H9 (cell line): ENCODE measurements at regions not wholly inside any gene's neighbourhood (a gene's known extent, or its start where the extent isn't known, plus 50 kb on each side); places are given as distances from the start of the nearest gene placed in this dataset.

ENCODE experiments used
- DNase-seq: peaks from one replicate; pipeline ENCODE4 v3.0.0-alpha.2; 2017
- H2AFZ ChIP-seq: one replicate; pipeline ENCODE4 v1.6.1; 2013; ENCODE audit warnings: mild to moderate bottlenecking, low read length, control low read depth, moderate library complexity
- H2AK5ac ChIP-seq: 2 replicates; pipeline ENCODE4 v1.6.1; 2013; ENCODE audit warnings: low read length, control low read depth, mixed read lengths; ENCODE audit not compliant: insufficient read length
- H2BK120ac ChIP-seq: one replicate; pipeline ENCODE4 v1.6.1; 2013; ENCODE audit warnings: low read depth, mild to moderate bottlenecking, low read length, control low read depth, inconsistent platforms; ENCODE audit not compliant: poor library complexity, severe bottlenecking
- H2BK12ac ChIP-seq: 2 replicates; pipeline ENCODE4 v1.6.1; 2013; ENCODE audit warnings: low read length, control low read depth, mixed read lengths, low read depth; ENCODE audit not compliant: insufficient read length
- H2BK15ac ChIP-seq: 2 replicates; pipeline ENCODE4 v1.6.1; 2013; ENCODE audit warnings: low read depth, low read length, control low read depth
- H2BK20ac ChIP-seq: one replicate; pipeline ENCODE4 v1.6.1; 2013; ENCODE audit warnings: low read depth, mild to moderate bottlenecking, low read length, control low read depth, inconsistent platforms; ENCODE audit not compliant: poor library complexity, severe bottlenecking
- H2BK5ac ChIP-seq: 2 replicates; pipeline ENCODE4 v1.6.1; 2013; ENCODE audit warnings: low read length, control low read depth, mixed read lengths; ENCODE audit not compliant: insufficient read length
- H3K14ac ChIP-seq: 2 replicates; pipeline ENCODE4 v1.6.1; 2013; ENCODE audit warnings: low read length, control low read depth; ENCODE audit not compliant: insufficient read depth
- H3K18ac ChIP-seq: 2 replicates; pipeline ENCODE4 v1.6.1; 2013; ENCODE audit warnings: low read depth, mild to moderate bottlenecking, mixed read lengths, low read length, control low read depth; ENCODE audit not compliant: insufficient read length
- H3K23ac ChIP-seq: 2 replicates; pipeline ENCODE4 v1.6.1; 2013; ENCODE audit warnings: low read length, control low read depth, mixed read lengths, low read depth; ENCODE audit not compliant: insufficient read length
- H3K23me2 ChIP-seq: 2 replicates; pipeline ENCODE4 v1.6.1; 2013; ENCODE audit warnings: low read depth, mild to moderate bottlenecking, mixed read lengths, low read length, control low read depth; ENCODE audit not compliant: insufficient read length, poor library complexity, severe bottlenecking
- H3K27ac ChIP-seq: 2 replicates; pipeline ENCODE4 v1.5.1; 2013; ENCODE audit warnings: low read length, control low read depth, mixed read lengths, low read depth; ENCODE audit not compliant: insufficient read length
- H3K27me3 ChIP-seq: 2 replicates; pipeline ENCODE4 v1.6.1; 2013; ENCODE audit warnings: low read length, control low read depth, inconsistent platforms; ENCODE audit not compliant: insufficient read depth
- H3K4ac ChIP-seq: 2 replicates; pipeline ENCODE4 v1.6.1; 2013; ENCODE audit warnings: low read depth, mild to moderate bottlenecking, control low read depth, inconsistent platforms, low read length, moderate library complexity
- H3K4me1 ChIP-seq: 2 replicates; pipeline ENCODE4 v1.6.1; 2013; ENCODE audit warnings: low read length, control low read depth, inconsistent platforms; ENCODE audit not compliant: insufficient read depth
- H3K4me2 ChIP-seq: 2 replicates; pipeline ENCODE4 v1.6.1; 2013; ENCODE audit warnings: low read length, control low read depth, mixed read lengths; ENCODE audit not compliant: insufficient read length, insufficient read depth
- H3K56ac ChIP-seq: 2 replicates; pipeline ENCODE4 v1.6.1; 2013; ENCODE audit warnings: low read depth, mild to moderate bottlenecking, mixed read lengths, low read length, control low read depth; ENCODE audit not compliant: insufficient read length
- H3K79me1 ChIP-seq: 2 replicates; pipeline ENCODE4 v1.6.1; 2013; ENCODE audit warnings: low read depth, mild to moderate bottlenecking, moderate library complexity, low read length, control low read depth, inconsistent platforms; ENCODE audit not compliant: insufficient read depth, poor library complexity, severe bottlenecking
- H3K79me2 ChIP-seq: 2 replicates; pipeline ENCODE4 v1.6.1; 2013; ENCODE audit warnings: low read length, control low read depth, inconsistent platforms; ENCODE audit not compliant: insufficient read depth
- H3K9ac ChIP-seq: 2 replicates; pipeline ENCODE4 v1.6.1; 2013; ENCODE audit warnings: low read length, control low read depth, mixed read lengths; ENCODE audit not compliant: insufficient read length; ENCODE audit errors: extremely low read depth
- H3K9me3 ChIP-seq: one replicate; pipeline ENCODE4 v1.6.1; 2013; ENCODE audit warnings: low read depth, low read length, inconsistent platforms; ENCODE audit not compliant: control insufficient read depth
- H3T11ph ChIP-seq: one replicate; pipeline ENCODE4 v1.6.1; 2013; ENCODE audit warnings: mild to moderate bottlenecking, low read length, control low read depth, inconsistent platforms
- H4K20me1 ChIP-seq: one replicate; pipeline ENCODE4 v1.6.1; 2013; ENCODE audit not compliant: control insufficient read depth, insufficient read length, insufficient read depth
- H4K5ac ChIP-seq: 2 replicates; pipeline ENCODE4 v1.6.1; 2013; ENCODE audit warnings: low read depth, mild to moderate bottlenecking, mixed read lengths, low read length, control low read depth; ENCODE audit not compliant: insufficient read length
- H4K8ac ChIP-seq: replicated peaks from 2 replicates; pipeline ENCODE4 v1.6.1; 2013; ENCODE audit warnings: low read length, control low read depth, mixed read lengths, low read depth; ENCODE audit not compliant: insufficient read length
- H4K91ac ChIP-seq: 2 replicates; pipeline ENCODE4 v1.6.1; 2013; ENCODE audit warnings: low read depth, mild to moderate bottlenecking, moderate library complexity, mixed read lengths, low read length, control low read depth; ENCODE audit not compliant: insufficient read length
- H3K27ac Mint-ChIP-seq, 3 experiments: 2 replicates in 2 of 3; 3 replicates in 1 of 3; pipeline ENCODE4 v1.8.0; 2020 to 2021; ENCODE audit warnings: mixed read lengths in 3 of 3, mild to moderate bottlenecking in 1 of 3, moderate library complexity in 1 of 3
- H3K27me3 Mint-ChIP-seq: 2 replicates; pipeline ENCODE4 v1.8.0; 2021; ENCODE audit warnings: low read depth, mild to moderate bottlenecking, moderate library complexity, mixed read lengths
- H3K36me3 Mint-ChIP-seq, 3 experiments: 2 replicates in 2 of 3; 3 replicates in 1 of 3; pipeline ENCODE4 v1.8.0; 2020 to 2021; ENCODE audit warnings: low read depth in 3 of 3, mixed read lengths in 3 of 3; ENCODE audit not compliant: insufficient read depth in 1 of 3
- H3K4me1 Mint-ChIP-seq, 2 experiments: 2 replicates each; pipeline ENCODE4 v1.8.0; 2020; ENCODE audit warnings: mixed read lengths in 2 of 2
- H3K4me3 Mint-ChIP-seq, 2 experiments: 2 replicates in 1 of 2; 3 replicates in 1 of 2; pipeline ENCODE4 v1.8.0; 2020 to 2021; ENCODE audit warnings: mild to moderate bottlenecking in 2 of 2, mixed read lengths in 2 of 2, moderate library complexity in 1 of 2
- H3K9me3 Mint-ChIP-seq, 2 experiments: 2 replicates in 1 of 2; 3 replicates in 1 of 2; pipeline ENCODE4 v1.8.0; 2020; ENCODE audit warnings: mild to moderate bottlenecking in 2 of 2, mixed read lengths in 2 of 2, moderate library complexity in 1 of 2
- CTCF ChIP-seq: fragments of 200-600 bp; sonication (generic); conservative IDR thresholded peaks from 3 replicates; pipeline ENCODE4 v1.8.0; 2021; ENCODE audit warnings: antibody characterized with exemption, mild to moderate bottlenecking
- WGBS: extraction: QIAGEN DNeasy Blood & Tissue Kit; methylation state at CpG from one replicate; pipeline ENCODE4 v1.1.7; 2013; ENCODE audit warnings: missing lambda C conversion rate, low lambda C conversion rate, mixed read lengths; ENCODE audit not compliant: insufficient read length; ENCODE audit errors: extremely low coverage; 5-methylcytosine and 5-hydroxymethylcytosine counted together

DNA sequence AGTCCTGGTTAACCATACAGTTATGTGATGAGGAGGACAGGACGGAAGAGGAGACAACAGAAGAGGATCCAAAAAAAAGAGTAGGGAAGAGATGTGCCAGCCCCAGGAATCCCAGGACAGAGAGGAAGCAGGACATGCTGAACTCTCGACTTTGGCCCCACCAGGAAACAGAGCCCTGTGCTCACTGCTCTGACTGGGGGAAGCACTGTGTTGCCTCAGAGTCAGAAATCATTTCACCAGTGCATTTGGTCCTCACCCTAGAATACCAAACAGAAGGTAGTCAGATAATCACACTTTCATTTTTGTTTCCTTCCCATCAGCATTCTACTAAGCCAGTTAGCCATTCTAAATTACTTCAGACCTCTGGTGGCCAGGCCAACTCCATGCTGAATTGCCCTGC is 421.0 kb upstream of the CDH5 start:
- no peak overlapping the region for H2BK15ac ChIP-seq
- Mint-ChIP-seq H3K36me3 (no peaks in the 10 kb centered on the region; a peak in 1 of 7 replicates), H3K4me3 (no peak overlapping the region), H3K27ac (no peak overlapping the region), H3K27me3 (no peaks in the 10 kb centered on the region; the same call in 1 of the 2 replicates), H3K4me1 (no peaks in the 10 kb centered on the region), H3K9me3 (no peaks in the 10 kb centered on the region; a peak in 2 of 5 replicates)
- H3K79me1 ChIP-seq = no peaks in the 10 kb centered on the region
- H3K23me2 ChIP-seq = no peaks in the 10 kb centered on the region
- no peak overlapping the region for H2BK12ac ChIP-seq
- H4K8ac ChIP-seq = no peak overlapping the region
- no peak overlapping the region for H3K56ac ChIP-seq
- no CpG with 5 or more reads among the region's 2 CpGs for WGBS
- H3K27me3 ChIP-seq = no peaks in the 10 kb centered on the region
- no peaks in the 10 kb centered on the region for H4K20me1 ChIP-seq
- H3T11ph ChIP-seq = no peak overlapping the region
- H2AK5ac ChIP-seq = no peak overlapping the region
- no peak overlapping the region for H3K23ac ChIP-seq
- H3K9ac ChIP-seq = no peak overlapping the region
- no peak overlapping the region for H3K4me2 ChIP-seq
- H2BK20ac ChIP-seq = no peak overlapping the region
- DNase-seq = no peak
- no peaks in the 10 kb centered on the region for H3K4me1 ChIP-seq
- no peak overlapping the region for H3K27ac ChIP-seq
- no peak overlapping the region for H3K14ac ChIP-seq
- no peaks in the 10 kb centered on the region for H3K9me3 ChIP-seq
- no peak overlapping the region for H4K5ac ChIP-seq
- H3K4ac ChIP-seq = no peak overlapping the region
- no peak overlapping the region for H2BK120ac ChIP-seq
- H2BK5ac ChIP-seq = no peak overlapping the region
- no peak for TF ChIP-seq CTCF
- H3K79me2 ChIP-seq = no peaks in the 10 kb centered on the region
- no peak overlapping the region for H4K91ac ChIP-seq
- no peak overlapping the region for H2AFZ ChIP-seq
- H3K18ac ChIP-seq = no peak overlapping the region
